ENCODE measurements at regions not wholly inside any gene's neighbourhood (a gene's known extent, or its start where the extent isn't known, plus 50 kb on each side); places are given as distances from the start of the nearest gene placed in this dataset.

- no peak for DNase-seq
Observed at GRCh38 chr6:24072038-24072746, 53.8 kb upstream of the NRSN1 start.

DNA sequence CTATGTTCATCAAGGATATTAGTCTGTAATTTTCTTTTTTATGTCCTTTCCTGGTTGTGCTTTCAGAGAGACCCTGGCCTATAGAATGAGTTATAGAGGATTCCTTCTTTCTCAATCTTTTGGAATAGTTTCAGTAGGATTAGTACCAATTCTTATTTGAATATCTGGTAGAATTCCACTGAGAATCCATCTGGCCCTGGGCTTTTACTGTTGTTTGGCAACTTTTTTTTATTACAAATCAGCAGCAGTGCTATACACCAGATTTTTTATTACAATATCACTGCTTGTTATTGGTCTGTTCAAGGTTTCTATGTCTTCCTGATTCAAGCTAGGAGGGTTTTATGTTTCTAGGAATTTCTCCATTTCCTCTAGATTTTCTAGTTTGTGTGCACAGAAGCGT, 50.0 kb upstream of the NRSN1 start:
- no peak for DNase-seq
